ENCODE measurements at regions not wholly inside any gene's neighbourhood (a gene's known extent, or its start where the extent isn't known, plus 50 kb on each side); places are given as distances from the start of the nearest gene placed in this dataset.

GRCh38 chr7:98458090-98458875, 57.4 kb upstream of the BAIAP2L1 start:
- no peak for TF ChIP-seq CTCF (IDR thresholded peaks at IDR 0.05; ENCODE audit: insufficient read depth in 1 of 2, low read depth in 1 of 2, low read length in 1 of 2, severe bottlenecking in 1 of 2, unreplicated experiment in 1 of 2)
- Mint-ChIP-seq H3K27ac (ENCODE audit: unreplicated experiment) (no peak overlapping the region), H3K9me3 (ENCODE audit: unreplicated experiment) (no peaks in the 10 kb centered on the region), H3K4me1 (ENCODE audit: low read depth, unreplicated experiment) (no peaks in the 10 kb centered on the region), H3K36me3 (ENCODE audit: insufficient read depth, unreplicated experiment) (no peaks in the 10 kb centered on the region), H3K27me3 (ENCODE audit: insufficient read depth, unreplicated experiment) (no peaks in the 10 kb centered on the region), H3K4me3 (ENCODE audit: unreplicated experiment) (no peak overlapping the region)
- Histone ChIP-seq H3K4me3 (ENCODE audit: low read depth, low read length) (no peak overlapping the region), H3K9me3 (peaks cover under 1% of the 10 kb centered on the region; the same call in 1 of the 2 replicates), H3K4me1 (no peaks in the 10 kb centered on the region), H3K36me3 (ENCODE audit: control insufficient read depth, insufficient read depth, low read length) (no peaks in the 10 kb centered on the region), H3K27me3 (replicated peaks; ENCODE audit: control insufficient read depth, insufficient read depth, low read length) (no peaks in the 10 kb centered on the region)
- POLR2A ChIA-PET, result no interaction called here
- BruUV-seq (replicated peaks), result no TSS peak
- CTCF ChIA-PET, result no interaction called here
- intact Hi-C loops (cut with micrococcal nuclease; ENCODE audit: unreplicated experiment), result no loop called here
- DNase-seq, result no peak

GRCh38 chr7:98456866-98457265, 56.0 kb upstream of the BAIAP2L1 start:
- Mint-ChIP-seq H3K36me3 (ENCODE audit: insufficient read depth, unreplicated experiment) (no peaks in the 10 kb centered on the region), H3K27ac (ENCODE audit: unreplicated experiment) (no peak overlapping the region), H3K4me3 (ENCODE audit: unreplicated experiment) (no peak overlapping the region), H3K27me3 (ENCODE audit: insufficient read depth, unreplicated experiment) (no peaks in the 10 kb centered on the region), H3K9me3 (ENCODE audit: unreplicated experiment) (no peaks in the 10 kb centered on the region), H3K4me1 (ENCODE audit: low read depth, unreplicated experiment) (no peaks in the 10 kb centered on the region)
- no peaks in the 10 kb centered on the region for H3K4me1 ChIP-seq
- H3K4me3 ChIP-seq (ENCODE audit: low read depth, low read length), result no peak overlapping the region
- no peaks in the 10 kb centered on the region for H3K36me3 ChIP-seq (ENCODE audit: control insufficient read depth, insufficient read depth, low read length)
- H3K27me3 ChIP-seq (replicated peaks; ENCODE audit: control insufficient read depth, insufficient read depth, low read length), result no peaks in the 10 kb centered on the region
- peaks cover 10% of the 10 kb centered on the region for H3K9me3 ChIP-seq
- BruUV-seq (replicated peaks), result no TSS peak
- DNase-seq, result no peak
- no peak for TF ChIP-seq CTCF (IDR thresholded peaks at IDR 0.05; ENCODE audit: insufficient read depth in 1 of 2, low read depth in 1 of 2, low read length in 1 of 2, severe bottlenecking in 1 of 2, unreplicated experiment in 1 of 2)
- ChIA-PET POLR2A (no interaction called here), CTCF (no interaction called here)
- intact Hi-C loops (cut with micrococcal nuclease; ENCODE audit: unreplicated experiment), result no loop called here

- no peak for TF ChIP-seq CTCF (IDR thresholded peaks at IDR 0.05; ENCODE audit: insufficient read depth in 1 of 2, low read depth in 1 of 2, low read length in 1 of 2, severe bottlenecking in 1 of 2, unreplicated experiment in 1 of 2)
- ChIA-PET POLR2A (no interaction called here), CTCF (no interaction called here)
- Histone ChIP-seq H3K4me3 (ENCODE audit: low read depth, low read length) (no peak overlapping the region), H3K9me3 (peaks cover 10% of the 10 kb centered on the region), H3K4me1 (no peaks in the 10 kb centered on the region), H3K36me3 (ENCODE audit: control insufficient read depth, insufficient read depth, low read length) (no peaks in the 10 kb centered on the region), H3K27me3 (replicated peaks; ENCODE audit: control insufficient read depth, insufficient read depth, low read length) (no peaks in the 10 kb centered on the region)
- Mint-ChIP-seq H3K9me3 (ENCODE audit: unreplicated experiment) (no peaks in the 10 kb centered on the region), H3K4me1 (ENCODE audit: low read depth, unreplicated experiment) (no peaks in the 10 kb centered on the region), H3K36me3 (ENCODE audit: insufficient read depth, unreplicated experiment) (no peaks in the 10 kb centered on the region), H3K4me3 (ENCODE audit: unreplicated experiment) (no peak overlapping the region), H3K27ac (ENCODE audit: unreplicated experiment) (no peak overlapping the region), H3K27me3 (ENCODE audit: insufficient read depth, unreplicated experiment) (no peaks in the 10 kb centered on the region)
- no peak for DNase-seq
- intact Hi-C loops (cut with micrococcal nuclease; ENCODE audit: unreplicated experiment), result no loop called here
- BruUV-seq (replicated peaks), result no TSS peak
Observed at GRCh38 chr7:98452791-98453190, 51.9 kb upstream of the BAIAP2L1 start.

All from Caco-2 (cell line).